C4-2B (cell line): ENCODE measurements at regions not wholly inside any gene's neighbourhood (a gene's known extent, or its start where the extent isn't known, plus 50 kb on each side); places are given as distances from the start of the nearest gene placed in this dataset.

Source experiments
- CTCF ChIP-seq: fragments of 450-650 bp; conservative IDR thresholded peaks from 2 replicates; pipeline ENCODE4 v1.5.1; 2017; ENCODE audit warnings: mild to moderate bottlenecking
- ZFX ChIP-seq: fragments of 450-650 bp; IDR thresholded peaks from 2 replicates; pipeline ENCODE4 v1.6.1; 2017

- TF ChIP-seq CTCF (no peak), ZFX (no peak)
Measured at GRCh38 chr15:61680260-61681037, 379.8 kb downstream of the VPS13C start.
